ENCODE measurements at regions not wholly inside any gene's neighbourhood (a gene's known extent, or its start where the extent isn't known, plus 50 kb on each side); places are given as distances from the start of the nearest gene placed in this dataset.

DNA sequence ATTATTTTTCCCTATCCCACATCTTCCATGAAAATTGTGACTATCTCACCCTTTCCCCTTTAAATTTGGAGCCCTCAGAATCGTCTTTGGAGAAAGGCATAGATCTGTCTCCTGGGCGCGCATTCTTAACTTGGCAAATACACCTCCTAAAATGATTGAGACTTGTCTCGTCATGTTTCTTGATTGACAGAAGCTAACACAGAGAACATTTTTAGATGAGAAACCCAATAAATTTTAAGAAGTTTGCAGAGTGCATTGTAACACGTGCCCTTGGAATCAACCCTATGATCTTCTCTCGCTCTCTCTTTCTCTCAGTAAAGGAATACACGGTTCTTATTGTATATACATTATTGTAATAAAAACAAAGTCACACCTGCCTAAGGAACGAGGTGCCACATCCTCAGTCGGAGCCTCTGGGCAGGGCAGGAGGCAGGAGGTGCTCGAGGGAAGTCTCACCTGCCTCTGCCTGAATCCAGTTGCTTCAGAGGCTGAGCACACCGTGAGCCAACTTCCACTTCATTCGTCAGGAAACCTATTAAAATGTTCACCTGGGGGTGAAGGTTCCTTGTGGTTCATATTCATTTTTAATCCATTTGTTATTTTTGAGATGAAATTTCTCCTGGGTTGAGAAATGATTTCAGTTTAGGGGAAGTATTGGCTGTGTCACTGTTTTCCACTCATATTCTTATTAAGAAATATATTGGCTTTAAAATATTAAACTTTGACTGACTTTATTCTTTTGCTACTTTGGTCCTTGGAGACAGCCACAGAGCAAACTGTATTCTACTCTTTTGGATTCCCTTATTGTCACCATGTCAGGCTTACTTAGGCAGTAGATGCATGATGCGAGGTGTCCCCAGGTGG is 90.5 kb upstream of the THBS2 start:
- TF ChIP-seq CREB1 (CRISPR knock-in tag; IDR thresholded peaks at IDR 0.05; ENCODE audit: low read depth), result no peak
- no peak overlapping the region for H2AFZ ChIP-seq
- no peaks in the 10 kb centered on the region for H3K4me1 ChIP-seq (ENCODE audit: insufficient read depth)
- ATAC-seq, result no peak
- no peaks in the 10 kb centered on the region for H4K20me1 ChIP-seq (replicated peaks; ENCODE audit: insufficient read depth)
- no peaks in the 10 kb centered on the region for H3K79me2 ChIP-seq (replicated peaks; ENCODE audit: insufficient read depth)
- H3K4me2 ChIP-seq, result no peak overlapping the region
- DNase-seq (ENCODE audit: low spot score), result no peak
- H3K4me1 Mint-ChIP-seq, result peaks cover 2% of the 10 kb centered on the region; the same call in 1 of the 3 replicates
- peaks cover 4% of the 10 kb centered on the region for H3K27me3 Mint-ChIP-seq (ENCODE audit: insufficient read depth, low read depth, poor library complexity)
- H3K36me3 Mint-ChIP-seq (ENCODE audit: low read depth), result no peaks in the 10 kb centered on the region
- H3K36me3 ChIP-seq (ENCODE audit: insufficient read depth), result no peaks in the 10 kb centered on the region
- H3K9me3 Mint-ChIP-seq, result no peaks in the 10 kb centered on the region; the same call in 2 of the 3 replicates
- H3K4me3 ChIP-seq, result no peak overlapping the region
- no peak overlapping the region for H3K27ac Mint-ChIP-seq
- H3K27me3 ChIP-seq (ENCODE audit: insufficient read depth), result no peaks in the 10 kb centered on the region
- no peaks in the 10 kb centered on the region for H3K9me2 ChIP-seq (ENCODE audit: insufficient read depth)
- H3F3A ChIP-seq (replicated peaks; ENCODE audit: low read depth), result no peaks in the 10 kb centered on the region
- no peak overlapping the region for H3K4me3 Mint-ChIP-seq
- H3K27ac ChIP-seq (ENCODE audit: low read depth), result no peak overlapping the region

DNA sequence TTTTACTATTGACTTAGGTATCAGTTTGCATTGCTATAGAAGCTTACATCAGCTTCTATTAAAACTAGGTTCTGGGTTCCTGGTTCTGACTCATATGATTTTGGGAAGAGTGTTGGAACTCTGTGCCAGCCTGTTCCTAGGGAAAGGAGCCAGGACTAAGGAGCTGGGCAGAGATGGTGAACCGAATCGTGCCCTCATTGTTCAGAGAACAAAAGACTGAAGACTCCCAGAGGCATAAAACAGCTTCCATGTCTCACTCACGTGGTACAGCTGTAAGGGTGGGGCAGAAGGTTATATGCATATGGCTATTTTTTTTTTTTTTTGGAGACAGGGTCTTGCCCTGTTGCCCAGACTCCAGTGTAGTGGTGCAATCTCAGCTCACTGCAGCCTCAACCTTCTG is 89.1 kb upstream of the THBS2 start:
- Histone ChIP-seq H3K4me2 (no peak overlapping the region), H3K4me3 (no peak overlapping the region), H3K27ac (ENCODE audit: low read depth) (no peak overlapping the region), H3K79me2 (replicated peaks; ENCODE audit: insufficient read depth) (no peaks in the 10 kb centered on the region), H3K27me3 (ENCODE audit: insufficient read depth) (no peaks in the 10 kb centered on the region), H3K9me2 (ENCODE audit: insufficient read depth) (no peaks in the 10 kb centered on the region), H3K36me3 (ENCODE audit: insufficient read depth) (no peaks in the 10 kb centered on the region), H3F3A (replicated peaks; ENCODE audit: low read depth) (no peaks in the 10 kb centered on the region), H3K4me1 (ENCODE audit: insufficient read depth) (peaks cover 2% of the 10 kb centered on the region), H4K20me1 (replicated peaks; ENCODE audit: insufficient read depth) (no peaks in the 10 kb centered on the region), H2AFZ (no peak overlapping the region)
- Mint-ChIP-seq H3K9me3 (no peaks in the 10 kb centered on the region; the same call in 2 of the 3 replicates), H3K4me1 (peaks cover 6% of the 10 kb centered on the region; the same call in 1 of the 3 replicates), H3K36me3 (ENCODE audit: low read depth) (no peaks in the 10 kb centered on the region), H3K4me3 (no peak overlapping the region), H3K27ac (no peak overlapping the region), H3K27me3 (ENCODE audit: insufficient read depth, low read depth, poor library complexity) (peaks cover 4% of the 10 kb centered on the region)
- ATAC-seq (no peak), DNase-seq (ENCODE audit: low spot score) (no peak)
- TF ChIP-seq JUNB (IDR thresholded peaks at IDR 0.05; ENCODE audit: unreplicated experiment) (no peak), POLR2AphosphoS5 (IDR thresholded peaks at IDR 0.05; ENCODE audit: low read depth) (no peak), EZH2 (IDR thresholded peaks at IDR 0.05; ENCODE audit: low read depth, unreplicated experiment) (no peak), ZNF331 (CRISPR knock-in tag; IDR thresholded peaks at IDR 0.05; ENCODE audit: low read depth) (no peak), ZNF114 (CRISPR knock-in tag; IDR thresholded peaks at IDR 0.05) (no peak)
- TF ChIP-seq, protein P1, sequence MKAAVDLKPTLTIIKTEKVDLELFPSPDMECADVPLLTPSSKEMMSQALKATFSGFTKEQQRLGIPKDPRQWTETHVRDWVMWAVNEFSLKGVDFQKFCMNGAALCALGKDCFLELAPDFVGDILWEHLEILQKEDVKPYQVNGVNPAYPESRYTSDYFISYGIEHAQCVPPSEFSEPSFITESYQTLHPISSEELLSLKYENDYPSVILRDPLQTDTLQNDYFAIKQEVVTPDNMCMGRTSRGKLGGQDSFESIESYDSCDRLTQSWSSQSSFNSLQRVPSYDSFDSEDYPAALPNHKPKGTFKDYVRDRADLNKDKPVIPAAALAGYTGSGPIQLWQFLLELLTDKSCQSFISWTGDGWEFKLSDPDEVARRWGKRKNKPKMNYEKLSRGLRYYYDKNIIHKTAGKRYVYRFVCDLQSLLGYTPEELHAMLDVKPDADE (IDR thresholded peaks at IDR 0.05), result no peak
- TF ChIP-seq, protein P2, sequence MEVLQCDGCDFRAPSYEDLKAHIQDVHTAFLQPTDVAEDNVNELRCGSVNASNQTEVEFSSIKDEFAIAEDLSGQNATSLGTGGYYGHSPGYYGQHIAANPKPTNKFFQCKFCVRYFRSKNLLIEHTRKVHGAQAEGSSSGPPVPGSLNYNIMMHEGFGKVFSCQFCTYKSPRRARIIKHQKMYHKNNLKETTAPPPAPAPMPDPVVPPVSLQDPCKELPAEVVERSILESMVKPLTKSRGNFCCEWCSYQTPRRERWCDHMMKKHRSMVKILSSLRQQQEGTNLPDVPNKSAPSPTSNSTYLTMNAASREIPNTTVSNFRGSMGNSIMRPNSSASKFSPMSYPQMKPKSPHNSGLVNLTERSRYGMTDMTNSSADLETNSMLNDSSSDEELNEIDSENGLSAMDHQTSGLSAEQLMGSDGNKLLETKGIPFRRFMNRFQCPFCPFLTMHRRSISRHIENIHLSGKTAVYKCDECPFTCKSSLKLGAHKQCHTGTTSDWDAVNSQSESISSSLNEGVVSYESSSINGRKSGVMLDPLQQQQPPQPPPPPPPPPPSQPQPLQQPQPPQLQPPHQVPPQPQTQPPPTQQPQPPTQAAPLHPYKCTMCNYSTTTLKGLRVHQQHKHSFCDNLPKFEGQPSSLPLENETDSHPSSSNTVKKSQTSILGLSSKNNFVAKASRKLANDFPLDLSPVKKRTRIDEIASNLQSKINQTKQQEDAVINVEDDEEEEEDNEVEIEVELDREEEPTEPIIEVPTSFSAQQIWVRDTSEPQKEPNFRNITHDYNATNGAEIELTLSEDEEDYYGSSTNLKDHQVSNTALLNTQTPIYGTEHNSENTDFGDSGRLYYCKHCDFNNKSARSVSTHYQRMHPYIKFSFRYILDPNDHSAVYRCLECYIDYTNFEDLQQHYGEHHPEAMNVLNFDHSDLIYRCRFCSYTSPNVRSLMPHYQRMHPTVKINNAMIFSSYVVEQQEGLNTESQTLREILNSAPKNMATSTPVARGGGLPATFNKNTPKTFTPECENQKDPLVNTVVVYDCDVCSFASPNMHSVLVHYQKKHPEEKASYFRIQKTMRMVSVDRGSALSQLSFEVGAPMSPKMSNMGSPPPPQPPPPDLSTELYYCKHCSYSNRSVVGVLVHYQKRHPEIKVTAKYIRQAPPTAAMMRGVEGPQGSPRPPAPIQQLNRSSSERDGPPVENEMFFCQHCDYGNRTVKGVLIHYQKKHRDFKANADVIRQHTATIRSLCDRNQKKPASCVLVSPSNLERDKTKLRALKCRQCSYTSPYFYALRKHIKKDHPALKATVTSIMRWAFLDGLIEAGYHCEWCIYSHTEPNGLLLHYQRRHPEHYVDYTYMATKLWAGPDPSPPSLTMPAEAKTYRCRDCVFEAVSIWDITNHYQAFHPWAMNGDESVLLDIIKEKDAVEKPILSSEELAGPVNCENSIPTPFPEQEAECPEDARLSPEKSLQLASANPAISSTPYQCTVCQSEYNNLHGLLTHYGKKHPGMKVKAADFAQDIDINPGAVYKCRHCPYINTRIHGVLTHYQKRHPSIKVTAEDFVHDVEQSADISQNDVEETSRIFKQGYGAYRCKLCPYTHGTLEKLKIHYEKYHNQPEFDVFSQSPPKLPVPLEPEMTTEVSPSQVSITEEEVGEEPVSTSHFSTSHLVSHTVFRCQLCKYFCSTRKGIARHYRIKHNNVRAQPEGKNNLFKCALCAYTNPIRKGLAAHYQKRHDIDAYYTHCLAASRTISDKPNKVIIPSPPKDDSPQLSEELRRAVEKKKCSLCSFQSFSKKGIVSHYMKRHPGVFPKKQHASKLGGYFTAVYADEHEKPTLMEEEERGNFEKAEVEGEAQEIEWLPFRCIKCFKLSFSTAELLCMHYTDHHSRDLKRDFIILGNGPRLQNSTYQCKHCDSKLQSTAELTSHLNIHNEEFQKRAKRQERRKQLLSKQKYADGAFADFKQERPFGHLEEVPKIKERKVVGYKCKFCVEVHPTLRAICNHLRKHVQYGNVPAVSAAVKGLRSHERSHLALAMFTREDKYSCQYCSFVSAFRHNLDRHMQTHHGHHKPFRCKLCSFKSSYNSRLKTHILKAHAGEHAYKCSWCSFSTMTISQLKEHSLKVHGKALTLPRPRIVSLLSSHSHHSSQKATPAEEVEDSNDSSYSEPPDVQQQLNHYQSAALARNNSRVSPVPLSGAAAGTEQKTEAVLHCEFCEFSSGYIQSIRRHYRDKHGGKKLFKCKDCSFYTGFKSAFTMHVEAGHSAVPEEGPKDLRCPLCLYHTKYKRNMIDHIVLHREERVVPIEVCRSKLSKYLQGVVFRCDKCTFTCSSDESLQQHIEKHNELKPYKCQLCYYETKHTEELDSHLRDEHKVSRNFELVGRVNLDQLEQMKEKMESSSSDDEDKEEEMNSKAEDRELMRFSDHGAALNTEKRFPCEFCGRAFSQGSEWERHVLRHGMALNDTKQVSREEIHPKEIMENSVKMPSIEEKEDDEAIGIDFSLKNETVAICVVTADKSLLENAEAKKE (CRISPR knock-in tag; IDR thresholded peaks at IDR 0.05), result no peak
- TF ChIP-seq, protein P3, sequence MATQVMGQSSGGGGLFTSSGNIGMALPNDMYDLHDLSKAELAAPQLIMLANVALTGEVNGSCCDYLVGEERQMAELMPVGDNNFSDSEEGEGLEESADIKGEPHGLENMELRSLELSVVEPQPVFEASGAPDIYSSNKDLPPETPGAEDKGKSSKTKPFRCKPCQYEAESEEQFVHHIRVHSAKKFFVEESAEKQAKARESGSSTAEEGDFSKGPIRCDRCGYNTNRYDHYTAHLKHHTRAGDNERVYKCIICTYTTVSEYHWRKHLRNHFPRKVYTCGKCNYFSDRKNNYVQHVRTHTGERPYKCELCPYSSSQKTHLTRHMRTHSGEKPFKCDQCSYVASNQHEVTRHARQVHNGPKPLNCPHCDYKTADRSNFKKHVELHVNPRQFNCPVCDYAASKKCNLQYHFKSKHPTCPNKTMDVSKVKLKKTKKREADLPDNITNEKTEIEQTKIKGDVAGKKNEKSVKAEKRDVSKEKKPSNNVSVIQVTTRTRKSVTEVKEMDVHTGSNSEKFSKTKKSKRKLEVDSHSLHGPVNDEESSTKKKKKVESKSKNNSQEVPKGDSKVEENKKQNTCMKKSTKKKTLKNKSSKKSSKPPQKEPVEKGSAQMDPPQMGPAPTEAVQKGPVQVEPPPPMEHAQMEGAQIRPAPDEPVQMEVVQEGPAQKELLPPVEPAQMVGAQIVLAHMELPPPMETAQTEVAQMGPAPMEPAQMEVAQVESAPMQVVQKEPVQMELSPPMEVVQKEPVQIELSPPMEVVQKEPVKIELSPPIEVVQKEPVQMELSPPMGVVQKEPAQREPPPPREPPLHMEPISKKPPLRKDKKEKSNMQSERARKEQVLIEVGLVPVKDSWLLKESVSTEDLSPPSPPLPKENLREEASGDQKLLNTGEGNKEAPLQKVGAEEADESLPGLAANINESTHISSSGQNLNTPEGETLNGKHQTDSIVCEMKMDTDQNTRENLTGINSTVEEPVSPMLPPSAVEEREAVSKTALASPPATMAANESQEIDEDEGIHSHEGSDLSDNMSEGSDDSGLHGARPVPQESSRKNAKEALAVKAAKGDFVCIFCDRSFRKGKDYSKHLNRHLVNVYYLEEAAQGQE (IDR thresholded peaks at IDR 0.05; ENCODE audit: unreplicated experiment), result no peak

All from GM23338 (cell line).